Thymus (tissue), 11 donors: ENCODE measurements at regions not wholly inside any gene's neighbourhood (a gene's known extent, or its start where the extent isn't known, plus 50 kb on each side); places are given as distances from the start of the nearest gene placed in this dataset.
"Not testable (repeated sequence)": the region's sequence is repeated elsewhere in the genome, so short reads cannot be mapped to it uniquely, and the experiment has no call there.

Experiments used
- DNase-seq, 9 donors: peaks; one replicate each; pipeline ENCODE4 v3.0.0-alpha.2; 2013; ENCODE audit warnings: low spot score in 9 of 9, low read depth in 6 of 9, missing footprints in 1 of 9
- H3K27ac ChIP-seq, 2 donors: one replicate each; pipeline ENCODE4 v1.5.1; 2013; ENCODE audit warnings: control low read depth in 1 of 2, low read depth in 1 of 2, low read length in 1 of 2, mild to moderate bottlenecking in 1 of 2, moderate library complexity in 1 of 2
- H3K27me3 ChIP-seq, 2 donors: one replicate each; pipeline ENCODE4 v1.5.1; 2013; ENCODE audit warnings: low read length in 1 of 2; ENCODE audit not compliant: control insufficient read depth in 2 of 2, insufficient read depth in 1 of 2
- H3K36me3 ChIP-seq, 2 donors: one replicate each; pipeline ENCODE4 v1.5.1; 2013; ENCODE audit warnings: low read length in 1 of 2, mild to moderate bottlenecking in 1 of 2, moderate library complexity in 1 of 2; ENCODE audit not compliant: control insufficient read depth in 2 of 2, insufficient read depth in 2 of 2
- H3K4me1 ChIP-seq, 2 donors: one replicate each; pipeline ENCODE4 v1.5.1; 2013; ENCODE audit warnings: low read length in 2 of 2; ENCODE audit not compliant: control insufficient read depth in 2 of 2, insufficient read depth in 2 of 2
- H3K4me3 ChIP-seq, 2 donors: one replicate each; pipeline ENCODE4 v1.5.1; 2013; ENCODE audit warnings: low read length in 2 of 2, control low read depth in 1 of 2, mild to moderate bottlenecking in 1 of 2
- H3K9me3 ChIP-seq, 2 donors: one replicate each; pipeline ENCODE4 v1.5.1; 2013; ENCODE audit warnings: low read length in 1 of 2, mild to moderate bottlenecking in 1 of 2; ENCODE audit not compliant: control insufficient read depth in 2 of 2, insufficient read depth in 1 of 2
- WGBS: extraction: QIAGEN DNeasy Blood & Tissue Kit; methylation state at CpG from one replicate; pipeline ENCODE4 v1.1.7; 2013; 5-methylcytosine and 5-hydroxymethylcytosine counted together
- donor health status: healthy.

DNA sequence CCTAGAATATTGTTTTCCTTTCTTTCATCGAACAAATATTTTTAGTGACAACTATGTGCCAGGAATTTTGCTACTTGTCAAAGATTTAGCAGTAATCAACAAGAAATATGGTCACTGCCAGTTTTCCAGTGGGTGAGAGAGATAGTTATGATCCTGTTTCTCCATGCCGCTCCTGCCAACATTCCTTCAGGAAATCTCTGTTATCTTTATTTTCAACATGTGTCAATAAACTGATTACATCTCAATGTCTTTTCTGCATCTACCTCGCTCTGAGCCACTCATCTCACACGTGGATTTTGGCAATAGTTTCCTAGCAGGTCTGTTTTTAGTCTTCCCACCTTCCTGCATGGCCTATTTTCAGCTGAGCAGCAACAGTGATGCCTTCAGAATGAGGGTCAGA, 650.0 kb upstream of the STXBP6 start:
- H3K27ac ChIP-seq: no peak overlapping the region
- no peak overlapping the region for H3K4me3 ChIP-seq
- 86% methylated on average over 4 of the region's 4 CpGs for WGBS
- no peaks in the 10 kb centered on the region for H3K27me3 ChIP-seq
- no peaks in the 10 kb centered on the region for H3K4me1 ChIP-seq
- no peaks in the 10 kb centered on the region for H3K9me3 ChIP-seq
- no peaks in the 10 kb centered on the region for H3K36me3 ChIP-seq
- DNase-seq: no peak

DNA sequence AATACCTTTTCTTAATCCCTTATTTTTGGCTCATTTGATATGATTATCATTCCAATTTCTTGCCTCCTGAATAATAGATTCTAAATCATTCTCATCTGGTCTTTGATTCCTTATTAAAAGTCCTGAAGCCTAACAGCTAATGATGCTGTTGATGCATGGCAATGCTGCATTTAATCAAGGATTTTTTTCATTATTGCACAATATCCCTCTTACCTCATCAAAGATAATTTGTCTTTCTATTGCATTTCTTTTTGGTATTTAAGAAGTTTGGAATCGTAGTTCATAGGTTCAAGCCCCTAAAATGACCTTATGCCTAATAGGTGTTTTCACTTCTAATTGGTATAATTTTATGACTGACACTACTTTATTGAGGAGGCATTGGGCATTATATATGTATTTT, 648.2 kb upstream of the STXBP6 start:
- H3K9me3 ChIP-seq: no peaks in the 10 kb centered on the region
- WGBS: 88% methylated on average over 1 of the region's 1 CpG
- no peak for DNase-seq
- no peak overlapping the region for H3K4me3 ChIP-seq
- no peaks in the 10 kb centered on the region for H3K36me3 ChIP-seq
- H3K4me1 ChIP-seq: no peaks in the 10 kb centered on the region
- no peaks in the 10 kb centered on the region for H3K27me3 ChIP-seq
- no peak overlapping the region for H3K27ac ChIP-seq

DNA sequence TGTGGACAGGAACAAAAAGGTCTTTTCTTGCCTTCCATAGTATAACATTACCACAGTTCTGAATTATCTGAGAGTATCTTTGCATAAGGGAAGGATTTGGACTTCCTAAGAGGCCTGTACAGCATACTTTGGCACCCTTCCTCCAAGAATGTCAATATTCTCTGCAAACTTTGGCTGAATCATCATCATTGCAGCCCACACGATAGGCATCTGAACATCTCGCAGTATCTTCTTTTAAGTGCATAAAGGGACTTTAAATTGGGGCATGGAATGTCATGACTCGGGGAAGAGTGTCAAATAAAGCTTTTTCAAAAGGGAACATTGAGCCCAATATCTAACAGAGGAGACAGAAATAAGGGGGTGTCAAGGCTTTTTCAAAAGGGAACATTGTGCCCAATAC, 646.2 kb upstream of the STXBP6 start:
- H3K4me3 ChIP-seq: no peak overlapping the region
- WGBS: 92% methylated on average over 3 of the region's 3 CpGs

DNA sequence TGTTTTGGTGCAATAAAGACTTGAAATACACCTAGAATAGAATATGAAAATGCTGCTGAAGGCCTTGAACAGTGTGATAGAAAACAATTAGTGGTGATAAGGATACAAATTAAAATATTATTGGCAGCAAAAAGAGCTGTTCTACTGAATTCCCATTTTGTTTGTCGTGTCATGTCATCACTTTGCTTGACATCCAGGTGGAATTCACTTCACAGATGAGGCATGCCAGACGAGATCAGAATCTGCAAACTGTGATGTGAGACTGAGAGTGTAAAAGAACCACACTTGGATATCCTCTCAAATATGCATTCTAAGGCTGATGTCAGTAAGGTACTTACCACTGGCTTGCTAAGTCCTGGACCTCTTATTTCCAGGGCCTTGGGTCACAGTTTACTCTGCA, 635.1 kb upstream of the STXBP6 start:
- H3K4me3 ChIP-seq: no peak overlapping the region

More for the DNA sequence above, 646.2 kb upstream of the STXBP6 start:
- no peak overlapping the region for H3K27ac ChIP-seq
- H3K4me1 ChIP-seq: no peaks in the 10 kb centered on the region
- no peaks in the 10 kb centered on the region for H3K36me3 ChIP-seq
- H3K9me3 ChIP-seq: no peaks in the 10 kb centered on the region
- DNase-seq: no peak
- H3K27me3 ChIP-seq: no peaks in the 10 kb centered on the region

DNA sequence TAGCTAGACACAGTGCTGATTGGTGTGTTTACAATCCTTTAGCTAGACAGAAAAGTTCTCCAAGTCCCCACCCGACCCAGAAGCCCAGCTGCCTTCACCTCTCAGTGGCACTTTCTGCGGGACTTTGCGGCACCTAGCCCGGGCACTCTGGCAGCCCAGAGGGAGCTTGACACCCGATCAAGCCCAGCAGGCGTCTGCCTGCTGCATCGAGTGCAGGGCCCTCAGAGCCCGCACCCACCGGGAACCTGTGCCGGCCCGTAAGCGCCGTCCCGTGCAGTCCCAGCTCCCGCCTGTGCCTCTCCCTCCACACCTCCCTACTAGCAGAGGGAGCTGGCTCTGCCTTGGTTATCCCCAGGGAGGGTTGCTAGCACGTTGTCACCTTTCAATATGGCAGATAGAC, 631.0 kb upstream of the STXBP6 start:
- peaks cover 0 to 4% of the 10 kb centered on the region in 2 donors for H3K9me3 ChIP-seq
- H3K4me1 ChIP-seq: no peaks in the 10 kb centered on the region
- no peak overlapping the region for H3K4me3 ChIP-seq
- WGBS: 89% methylated on average over 16 of the region's 16 CpGs
- H3K36me3 ChIP-seq: no peaks in the 10 kb centered on the region
- H3K27ac ChIP-seq: no peak overlapping the region
- no peaks in the 10 kb centered on the region for H3K27me3 ChIP-seq
- DNase-seq: no peak

More for the DNA sequence above, 635.1 kb upstream of the STXBP6 start:
- H3K9me3 ChIP-seq: peaks cover 0 to 4% of the 10 kb centered on the region in 2 donors
- WGBS: 81% methylated on average over 2 of the region's 2 CpGs
- no peaks in the 10 kb centered on the region for H3K4me1 ChIP-seq
- no peak for DNase-seq
- H3K27ac ChIP-seq: no peak overlapping the region
- H3K27me3 ChIP-seq: no peaks in the 10 kb centered on the region
- no peaks in the 10 kb centered on the region for H3K36me3 ChIP-seq

DNA sequence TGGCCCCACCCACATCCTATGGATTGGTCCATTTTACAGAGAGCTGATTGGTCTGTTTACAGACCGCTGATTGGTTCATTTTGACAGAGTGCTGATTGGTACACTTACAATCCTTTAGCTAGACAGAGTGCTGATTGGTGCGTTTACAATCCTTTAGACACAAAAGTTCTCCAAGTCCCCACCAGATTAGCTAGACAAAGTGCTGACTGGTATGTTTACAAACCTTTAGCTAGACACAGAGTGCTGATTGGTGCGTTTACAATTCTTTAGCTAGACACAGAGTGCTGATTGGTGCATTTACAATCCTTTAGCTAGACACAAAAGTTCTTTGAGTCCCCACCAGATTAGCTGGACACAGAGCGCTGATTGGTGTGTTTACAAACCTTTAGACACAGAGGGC, 630.6 kb upstream of the STXBP6 start:
- H3K36me3 ChIP-seq, H3K27me3 ChIP-seq, H3K27ac ChIP-seq, H3K4me3 ChIP-seq, DNase-seq, H3K9me3 ChIP-seq, H3K4me1 ChIP-seq: not testable (repeated sequence)
- 94% methylated on average over 4 of the region's 4 CpGs for WGBS

DNA sequence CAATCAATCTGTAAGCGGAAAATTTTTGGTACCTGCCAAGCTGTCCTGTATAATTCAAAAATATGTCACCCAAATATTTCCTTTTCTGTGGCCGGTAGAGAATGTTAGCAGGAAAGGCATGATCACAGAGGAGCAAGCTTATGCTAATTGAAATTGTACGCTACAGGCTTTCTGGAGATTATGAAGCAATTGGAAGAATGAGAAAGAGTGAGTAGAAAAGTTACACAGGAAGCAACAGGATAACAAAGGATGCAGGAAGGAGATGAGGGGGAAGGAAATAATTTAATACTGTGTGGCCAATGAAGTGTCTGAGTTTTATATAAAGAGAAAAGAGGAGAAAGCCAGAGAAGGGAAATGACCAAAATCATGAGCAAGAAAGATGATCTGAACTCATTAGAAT, 627.2 kb upstream of the STXBP6 start:
- Histone ChIP-seq H3K9me3 (peaks cover 0 to 4% of the 10 kb centered on the region in 2 donors), H3K27ac (no peak overlapping the region), H3K4me3 (no peak overlapping the region), H3K4me1 (no peaks in the 10 kb centered on the region), H3K36me3 (no peaks in the 10 kb centered on the region), H3K27me3 (no peaks in the 10 kb centered on the region)
- no peak for DNase-seq
- WGBS: 69% methylated on average over 3 of the region's 3 CpGs

DNA sequence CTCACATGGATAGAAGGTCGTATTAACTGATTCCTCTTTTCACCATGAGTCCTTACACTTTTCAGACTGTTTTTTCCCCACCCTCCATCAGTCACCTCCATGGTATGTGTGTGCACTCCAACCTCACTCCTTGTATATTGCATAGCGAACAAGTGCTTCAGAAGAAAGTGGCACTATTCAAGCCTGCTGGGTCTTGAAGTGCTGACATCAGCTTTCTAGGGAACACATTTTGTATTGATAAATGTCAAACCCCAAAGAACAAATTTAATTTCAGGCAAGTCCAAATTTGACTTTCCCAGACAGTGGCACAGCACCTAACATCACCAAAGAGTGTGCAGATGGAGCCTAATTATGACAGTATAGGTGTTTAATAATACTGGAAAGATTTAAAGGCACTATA, 617.4 kb upstream of the STXBP6 start:
- Histone ChIP-seq H3K27ac (no peak overlapping the region), H3K9me3 (no peaks in the 10 kb centered on the region), H3K4me1 (no peaks in the 10 kb centered on the region), H3K36me3 (no peaks in the 10 kb centered on the region), H3K4me3 (no peak overlapping the region), H3K27me3 (no peaks in the 10 kb centered on the region)
- no peak for DNase-seq
- 51% methylated on average over 2 of the region's 2 CpGs for WGBS

DNA sequence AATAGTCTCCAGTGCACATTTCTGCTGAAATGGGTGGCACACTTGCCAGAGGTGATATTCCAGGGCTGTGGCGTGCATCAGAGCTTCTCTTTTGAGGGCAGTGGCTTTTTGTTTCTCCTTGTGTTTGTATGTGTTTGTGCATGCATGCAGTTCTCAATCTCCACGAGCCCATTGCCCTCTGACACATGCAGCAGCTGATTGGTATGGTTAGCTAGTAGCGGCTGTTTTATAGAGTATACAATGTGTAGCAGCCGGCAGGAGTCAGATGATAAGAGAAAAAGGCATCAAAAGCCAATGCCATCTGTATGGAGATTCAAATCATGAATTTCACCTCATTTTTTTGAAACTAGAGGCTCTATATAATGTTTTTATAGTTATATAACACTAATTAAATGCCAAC, 616.9 kb upstream of the STXBP6 start:
- 71% methylated on average over 4 of the region's 4 CpGs for WGBS

DNA sequence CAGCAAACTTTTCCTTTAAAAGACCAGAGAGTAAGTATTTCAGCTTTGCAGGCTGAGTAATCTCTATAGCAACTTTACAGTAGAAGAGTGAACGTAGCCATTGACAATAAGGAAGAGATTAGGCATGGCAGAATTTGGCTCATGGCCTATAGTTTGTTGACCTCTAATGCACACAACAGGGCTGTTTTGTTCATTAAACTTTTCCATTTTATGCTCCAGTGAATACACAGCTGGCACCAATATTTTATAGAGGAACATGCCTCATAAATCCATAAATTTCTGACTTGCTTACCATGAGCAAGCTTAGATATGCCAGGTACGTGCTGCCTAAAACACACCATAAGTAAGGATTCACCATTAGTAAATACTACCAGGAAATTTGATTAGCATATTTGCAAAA, 609.0 kb upstream of the STXBP6 start:
- H3K27me3 ChIP-seq: no peaks in the 10 kb centered on the region
- 89% methylated on average over 2 of the region's 2 CpGs for WGBS

More for the DNA sequence above, 616.9 kb upstream of the STXBP6 start:
- H3K4me1 ChIP-seq: no peaks in the 10 kb centered on the region
- H3K27me3 ChIP-seq: no peaks in the 10 kb centered on the region
- no peaks in the 10 kb centered on the region for H3K36me3 ChIP-seq
- no peak for DNase-seq
- no peaks in the 10 kb centered on the region for H3K9me3 ChIP-seq
- H3K4me3 ChIP-seq: no peak overlapping the region
- H3K27ac ChIP-seq: no peak overlapping the region

More for the DNA sequence above, 609.0 kb upstream of the STXBP6 start:
- Histone ChIP-seq H3K27ac (no peak overlapping the region), H3K9me3 (no peaks in the 10 kb centered on the region), H3K36me3 (no peaks in the 10 kb centered on the region), H3K4me3 (no peak overlapping the region), H3K4me1 (no peaks in the 10 kb centered on the region)
- no peak for DNase-seq
